Gastrocnemius medialis (tissue), 4 donors: ENCODE measurements at regions not wholly inside any gene's neighbourhood (a gene's known extent, or its start where the extent isn't known, plus 50 kb on each side); places are given as distances from the start of the nearest gene placed in this dataset.

ENCODE experiments used
- ATAC-seq, 2 donors: fragments of 150-250 bp; one replicate each; pipeline ENCODE4 v1.9.1; 2016
- DNase-seq, 2 donors: peaks; one replicate each; pipeline ENCODE4 v3.0.0-alpha.2; 2019
- H3K27ac ChIP-seq, 4 donors: fragments of 200-600 bp; sonication (generic); 1 replicate in 1 of 4; 2 replicates in 3 of 4; pipeline ENCODE4 v1.5.1; 2016 to 2018; ENCODE audit warnings: mild to moderate bottlenecking in 2 of 4, moderate library complexity in 1 of 4
- H3K27me3 ChIP-seq, 3 donors: fragments of 200-600 bp; sonication (generic) in 2 of 3; 1 replicate in 1 of 3; 2 replicates in 2 of 3; pipeline versions ENCODE4 v1.5.1 to v1.6.0; 2016 to 2019; ENCODE audit warnings: mild to moderate bottlenecking in 1 of 3, moderate library complexity in 1 of 3
- H3K36me3 ChIP-seq, 2 donors: fragments of 200-600 bp; sonication (generic) in 1 of 2; one replicate each; pipeline ENCODE4 v1.5.1; 2017 to 2018
- H3K4me1 ChIP-seq, 2 donors: fragments of 200-600 bp; sonication (generic) in 1 of 2; one replicate each; pipeline ENCODE4 v1.5.1; 2016 to 2017; ENCODE audit warnings: mild to moderate bottlenecking in 2 of 2
- H3K4me3 ChIP-seq, 4 donors: fragments of 200-600 bp; sonication (generic) in 3 of 4; 1 replicate in 1 of 4; 2 replicates in 3 of 4; pipeline ENCODE4 v1.5.1; 2016 to 2019; ENCODE audit warnings: mild to moderate bottlenecking in 2 of 4
- H3K9me3 ChIP-seq, 3 donors: fragments of 200-600 bp; sonication (generic) in 2 of 3; 1 replicate in 1 of 3; 2 replicates in 2 of 3; pipeline ENCODE4 v1.5.1; 2016 to 2019
- POLR2A ChIP-seq, 2 donors: fragments of 450-650 bp; IDR thresholded peaks; one replicate each; pipeline ENCODE4 v1.6.1; 2017; ENCODE audit warnings: antibody characterized with exemption in 2 of 2, mild to moderate bottlenecking in 2 of 2, moderate library complexity in 2 of 2
- in situ Hi-C, 4 donors: fragments of 200-750 bp; cut with MboI; loops; one replicate each; pipeline versions ENCODE4 v1.15.0 to v1.8.0; 2017; ENCODE audit warnings: low sequenced_read_pairs in 4 of 4
- intact Hi-C: fragments of 100-400 bp; cut with DNase I; formaldehyde crosslinking; loops from one replicate; pipeline ENCODE4 v1.15.1; 2023; ENCODE audit warnings: low total_unique reads
- TF ChIP-seq, protein P1 (sequence below), 5 experiments: fragments of 450-650 bp in 3 of 5; fragments of 200-600 bp in 2 of 5; sonication (generic) in 2 of 5; IDR thresholded peaks in 4 of 5; conservative IDR thresholded peaks in 1 of 5; 1 replicate in 4 of 5; 2 replicates in 1 of 5; pipeline ENCODE4 v1.5.1; 2016 to 2019; ENCODE audit warnings: antibody characterized with exemption in 5 of 5, mild to moderate bottlenecking in 3 of 5, moderate library complexity in 3 of 5

DNA sequence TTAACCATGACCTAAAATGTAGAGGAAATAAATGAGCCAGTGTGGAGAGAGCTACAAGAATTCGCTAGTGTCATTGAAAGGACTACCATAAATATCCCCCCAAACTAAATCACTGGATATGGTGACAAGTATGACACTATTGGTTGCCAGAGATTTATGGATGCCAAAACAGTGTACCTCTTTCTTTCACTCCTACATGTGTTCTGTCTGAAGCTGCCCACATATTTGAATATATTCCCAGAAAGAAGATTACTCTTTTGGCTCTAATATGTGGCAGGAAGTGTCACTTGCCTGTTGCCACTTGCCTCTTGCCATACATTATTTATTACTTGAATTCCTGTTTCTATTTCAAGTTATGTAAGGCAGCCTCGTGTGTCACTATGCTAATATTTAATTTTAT is 1573.6 kb downstream of the TECRL start:
- Histone ChIP-seq H3K36me3 (no peaks in the 10 kb centered on the region), H3K27me3 (no peaks in the 10 kb centered on the region), H3K9me3 (no peaks in the 10 kb centered on the region), H3K27ac (no peak overlapping the region), H3K4me1 (no peaks in the 10 kb centered on the region), H3K4me3 (no peak overlapping the region)
- DNase-seq, result no peak
- intact Hi-C loops, result no loop called here
- in situ Hi-C loops, result no loop called here
- ATAC-seq, result no peak
- TF ChIP-seq, protein P1, sequence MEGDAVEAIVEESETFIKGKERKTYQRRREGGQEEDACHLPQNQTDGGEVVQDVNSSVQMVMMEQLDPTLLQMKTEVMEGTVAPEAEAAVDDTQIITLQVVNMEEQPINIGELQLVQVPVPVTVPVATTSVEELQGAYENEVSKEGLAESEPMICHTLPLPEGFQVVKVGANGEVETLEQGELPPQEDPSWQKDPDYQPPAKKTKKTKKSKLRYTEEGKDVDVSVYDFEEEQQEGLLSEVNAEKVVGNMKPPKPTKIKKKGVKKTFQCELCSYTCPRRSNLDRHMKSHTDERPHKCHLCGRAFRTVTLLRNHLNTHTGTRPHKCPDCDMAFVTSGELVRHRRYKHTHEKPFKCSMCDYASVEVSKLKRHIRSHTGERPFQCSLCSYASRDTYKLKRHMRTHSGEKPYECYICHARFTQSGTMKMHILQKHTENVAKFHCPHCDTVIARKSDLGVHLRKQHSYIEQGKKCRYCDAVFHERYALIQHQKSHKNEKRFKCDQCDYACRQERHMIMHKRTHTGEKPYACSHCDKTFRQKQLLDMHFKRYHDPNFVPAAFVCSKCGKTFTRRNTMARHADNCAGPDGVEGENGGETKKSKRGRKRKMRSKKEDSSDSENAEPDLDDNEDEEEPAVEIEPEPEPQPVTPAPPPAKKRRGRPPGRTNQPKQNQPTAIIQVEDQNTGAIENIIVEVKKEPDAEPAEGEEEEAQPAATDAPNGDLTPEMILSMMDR (IDR thresholded peaks at IDR 0.05 in 4 of 5, conservative IDR thresholded peaks at IDR 0.05 in 1 of 5), result no peak
- TF ChIP-seq POLR2A (IDR thresholded peaks at IDR 0.05), result no peak

DNA sequence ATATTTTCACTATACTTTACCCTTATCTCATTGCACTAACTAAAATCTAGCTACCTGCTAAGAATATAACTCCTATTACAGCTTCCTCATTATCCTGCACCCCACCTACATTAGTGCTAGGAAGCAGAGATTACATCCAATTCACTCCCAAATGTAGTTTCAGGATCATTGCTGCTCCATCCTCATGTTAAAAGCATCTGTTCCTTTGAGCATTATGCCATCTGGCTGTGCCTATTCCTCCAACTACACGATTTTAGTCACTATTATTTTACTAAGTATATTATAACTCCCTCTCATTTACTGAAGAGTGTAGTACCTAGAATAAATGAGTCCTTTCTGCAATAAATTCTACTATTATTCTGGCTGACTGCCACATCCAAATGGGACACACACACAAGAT is 1586.9 kb downstream of the TECRL start:
- H3K27me3 ChIP-seq, result no peaks in the 10 kb centered on the region
- H3K4me3 ChIP-seq, result no peak overlapping the region
- no peaks in the 10 kb centered on the region for H3K9me3 ChIP-seq
- H3K36me3 ChIP-seq, result no peaks in the 10 kb centered on the region
- ATAC-seq (no peak), DNase-seq (no peak)
- no peak overlapping the region for H3K27ac ChIP-seq
- no peaks in the 10 kb centered on the region for H3K4me1 ChIP-seq
- no peak for TF ChIP-seq POLR2A (IDR thresholded peaks at IDR 0.05)
- TF ChIP-seq, protein P1 (IDR thresholded peaks at IDR 0.05 in 4 of 5, conservative IDR thresholded peaks at IDR 0.05 in 1 of 5), result no peak
- intact Hi-C loops (no loop called here), in situ Hi-C loops (no loop called here)

DNA sequence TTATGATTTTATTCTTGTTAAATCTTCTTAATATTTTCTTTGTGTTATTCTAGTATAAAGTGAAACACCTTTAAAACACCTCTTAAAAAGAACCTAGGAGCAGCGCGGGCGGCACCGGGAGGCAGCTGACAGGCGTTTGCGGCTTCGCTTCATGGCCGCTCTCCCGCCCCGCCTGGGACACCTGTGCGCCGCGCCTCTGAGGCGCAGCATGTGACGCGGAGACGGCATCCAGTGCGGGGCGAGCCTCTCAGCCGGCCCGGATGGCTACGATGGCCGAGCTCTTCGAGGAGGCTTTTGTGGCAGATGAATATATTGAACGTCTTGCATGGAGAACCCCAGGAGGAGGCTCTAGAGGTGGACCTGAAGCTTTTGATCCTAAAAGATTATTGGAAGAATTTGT is 1592.7 kb downstream of the TECRL start:
- Histone ChIP-seq H3K27me3 (no peaks in the 10 kb centered on the region), H3K9me3 (no peaks in the 10 kb centered on the region), H3K27ac (no peak overlapping the region), H3K36me3 (no peaks in the 10 kb centered on the region), H3K4me1 (no peaks in the 10 kb centered on the region), H3K4me3 (no peak overlapping the region)
- in situ Hi-C loops (no loop called here), intact Hi-C loops (no loop called here)
- ATAC-seq (no peak), DNase-seq (no peak)
- TF ChIP-seq, protein P1 (IDR thresholded peaks at IDR 0.05 in 4 of 5, conservative IDR thresholded peaks at IDR 0.05 in 1 of 5), result no peak

DNA sequence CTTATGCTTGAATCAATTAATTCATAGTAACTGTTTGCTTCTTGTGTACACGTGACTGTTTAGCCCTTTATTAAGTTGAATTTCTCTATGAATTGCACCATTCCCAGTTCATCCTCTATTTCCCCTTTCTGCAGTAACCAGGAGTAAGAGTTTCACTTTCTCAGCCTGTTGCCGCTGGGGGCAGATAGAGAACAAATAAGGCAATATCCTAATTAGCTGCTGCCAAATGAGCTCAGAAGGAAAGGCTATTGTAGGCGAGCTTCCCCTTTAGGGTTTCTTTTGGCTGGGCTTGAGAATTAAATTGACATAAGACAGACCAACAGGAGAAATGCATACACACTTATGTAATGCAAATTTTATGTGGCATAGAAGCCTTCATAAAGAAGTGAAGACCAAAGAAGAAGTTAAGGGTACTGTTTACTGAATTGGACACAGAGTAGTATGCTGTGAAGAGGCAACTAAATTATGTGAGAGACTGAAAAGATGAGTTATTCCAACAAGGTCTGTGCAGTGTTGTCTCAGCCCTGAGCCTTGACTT is 1594.7 kb downstream of the TECRL start:
- no peak overlapping the region for H3K4me3 ChIP-seq
- no peaks in the 10 kb centered on the region for H3K36me3 ChIP-seq
- TF ChIP-seq POLR2A (IDR thresholded peaks at IDR 0.05), result no peak
- H3K4me1 ChIP-seq, result no peaks in the 10 kb centered on the region
- in situ Hi-C loops (no loop called here), intact Hi-C loops (no loop called here)
- H3K27me3 ChIP-seq, result no peaks in the 10 kb centered on the region
- ATAC-seq (no peak), DNase-seq (no peak)
- H3K9me3 ChIP-seq, result no peaks in the 10 kb centered on the region
- no peak overlapping the region for H3K27ac ChIP-seq

DNA sequence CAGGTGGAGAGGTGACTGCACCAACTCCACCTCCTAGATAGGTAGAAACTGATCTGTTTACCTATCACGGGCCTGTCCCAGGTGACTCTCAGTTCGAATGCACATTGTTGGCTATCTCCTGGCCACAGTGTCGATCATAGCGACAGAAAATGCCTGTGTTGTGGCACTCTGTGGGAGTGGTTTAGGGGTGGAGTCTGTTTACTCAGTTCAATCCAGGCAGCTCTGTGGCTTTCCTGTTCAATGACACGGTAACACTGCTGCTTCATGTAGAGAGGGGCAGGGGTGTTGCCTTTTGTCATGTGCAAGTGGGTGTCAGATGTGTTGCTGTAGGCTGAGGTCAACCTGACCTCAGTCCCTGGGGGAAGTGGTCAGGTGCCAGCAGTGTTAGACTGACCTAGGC is 1602.4 kb downstream of the TECRL start:
- no peaks in the 10 kb centered on the region for H3K36me3 ChIP-seq
- no peaks in the 10 kb centered on the region for H3K9me3 ChIP-seq
- no peaks in the 10 kb centered on the region for H3K27me3 ChIP-seq
- H3K4me1 ChIP-seq, result no peaks in the 10 kb centered on the region
- DNase-seq, result no peak
- no peak for ATAC-seq
- TF ChIP-seq, protein P1 (IDR thresholded peaks at IDR 0.05 in 4 of 5, conservative IDR thresholded peaks at IDR 0.05 in 1 of 5), result no peak
- no peak for TF ChIP-seq POLR2A (IDR thresholded peaks at IDR 0.05)
- intact Hi-C loops (no loop called here), in situ Hi-C loops (no loop called here)
- H3K4me3 ChIP-seq, result no peak overlapping the region
- H3K27ac ChIP-seq, result no peak overlapping the region
